ENCODE measurements at regions not wholly inside any gene's neighbourhood (a gene's known extent, or its start where the extent isn't known, plus 50 kb on each side); places are given as distances from the start of the nearest gene placed in this dataset.

- Histone ChIP-seq H3K27ac (ENCODE audit: low read depth, low read length, poor library complexity, severe bottlenecking) (no peak overlapping the region), H3K79me2 (ENCODE audit: insufficient read depth, low read depth, low read length) (no peaks in the 10 kb centered on the region), H3K9me2 (ENCODE audit: insufficient read depth, low read length) (no peaks in the 10 kb centered on the region), H2AFZ (ENCODE audit: low read length) (no peak overlapping the region), H3K9me3 (ENCODE audit: low read length) (no peaks in the 10 kb centered on the region), H3K4me3 (ENCODE audit: low read depth, low read length, poor library complexity, severe bottlenecking) (no peak overlapping the region), H3K36me3 (ENCODE audit: insufficient read depth, low read length) (0 out of 2 replicates have a peak, but pooled peaks cover 4% of the 10 kb centered on the region), H3K4me2 (ENCODE audit: low read length) (no peak overlapping the region), H4K20me1 (ENCODE audit: insufficient read depth, low read length) (no peaks in the 10 kb centered on the region), H3K4me1 (ENCODE audit: insufficient read depth, low read length, poor library complexity, severe bottlenecking) (peaks cover 9% of the 10 kb centered on the region)
- intact Hi-C loops (cut with micrococcal nuclease; ENCODE audit: unreplicated experiment): loop anchor here (10.0 kb wide), 1 partner anchor 408 kb away; no protein-coding TSS in a partner anchor
- no peak for TF ChIP-seq CTCF (conservative IDR thresholded peaks at IDR 0.05; ENCODE audit: low read length)
- TF ChIP-seq EZH2phosphoT487 (IDR thresholded peaks at IDR 0.05; ENCODE audit: borderline replicate concordance, low read depth, low read length): no peak
- CTCF ChIA-PET (ENCODE audit: unreplicated experiment): no interaction called here
- POLR2A ChIA-PET: no interaction called here
- BruUV-seq (replicated peaks): no TSS peak
- no peak for DNase-seq (ENCODE audit: low spot score)
These were observed 147.5 kb downstream of the CRYBB2 start for GRCh38 chr22:25366876-25367466.

- Histone ChIP-seq H3K4me2 (ENCODE audit: low read length) (no peak overlapping the region), H3K27ac (ENCODE audit: low read depth, low read length, poor library complexity, severe bottlenecking) (no peak overlapping the region), H3K4me3 (ENCODE audit: low read depth, low read length, poor library complexity, severe bottlenecking) (no peak overlapping the region), H3K4me1 (ENCODE audit: insufficient read depth, low read length, poor library complexity, severe bottlenecking) (peaks cover 9% of the 10 kb centered on the region), H2AFZ (ENCODE audit: low read length) (no peak overlapping the region), H3K9me3 (ENCODE audit: low read length) (no peaks in the 10 kb centered on the region), H4K20me1 (ENCODE audit: insufficient read depth, low read length) (no peaks in the 10 kb centered on the region), H3K9me2 (ENCODE audit: insufficient read depth, low read length) (no peaks in the 10 kb centered on the region), H3K79me2 (ENCODE audit: insufficient read depth, low read depth, low read length) (no peaks in the 10 kb centered on the region), H3K36me3 (ENCODE audit: insufficient read depth, low read length) (peaks cover 4% of the 10 kb centered on the region; the same call in 1 of the 2 replicates)
- intact Hi-C loops (cut with micrococcal nuclease; ENCODE audit: unreplicated experiment): loop anchor here (10.0 kb wide), 1 partner anchor 407 kb away; no protein-coding TSS in a partner anchor
- BruUV-seq (replicated peaks): no TSS peak
- ChIA-PET POLR2A (no interaction called here), CTCF (ENCODE audit: unreplicated experiment) (no interaction called here)
- DNase-seq (ENCODE audit: low spot score): no peak
- no peak for TF ChIP-seq CTCF (conservative IDR thresholded peaks at IDR 0.05; ENCODE audit: low read length)
These were observed 148.3 kb downstream of the CRYBB2 start for GRCh38 chr22:25367756-25368155.

- H2AFZ ChIP-seq (ENCODE audit: low read length): no peak overlapping the region
- no peaks in the 10 kb centered on the region for H3K9me3 ChIP-seq (ENCODE audit: low read length)
- no peaks in the 10 kb centered on the region for H3K9me2 ChIP-seq (ENCODE audit: insufficient read depth, low read length)
- ChIA-PET CTCF (ENCODE audit: unreplicated experiment) (no interaction called here), POLR2A (no interaction called here)
- H3K36me3 ChIP-seq (ENCODE audit: insufficient read depth, low read length): peaks cover 4% of the 10 kb centered on the region; the same call in 1 of the 2 replicates
- H4K20me1 ChIP-seq (ENCODE audit: insufficient read depth, low read length): no peaks in the 10 kb centered on the region
- H3K27ac ChIP-seq (ENCODE audit: low read depth, low read length, poor library complexity, severe bottlenecking): no peak overlapping the region
- peaks cover 9% of the 10 kb centered on the region for H3K4me1 ChIP-seq (ENCODE audit: insufficient read depth, low read length, poor library complexity, severe bottlenecking)
- H3K79me2 ChIP-seq (ENCODE audit: insufficient read depth, low read depth, low read length): no peaks in the 10 kb centered on the region
- intact Hi-C loops (cut with micrococcal nuclease; ENCODE audit: unreplicated experiment): loop anchor here (10.0 kb wide), 1 partner anchor 407 kb away; no protein-coding TSS in a partner anchor
- H3K4me3 ChIP-seq (ENCODE audit: low read depth, low read length, poor library complexity, severe bottlenecking): no peak overlapping the region
- no peak for TF ChIP-seq CTCF (conservative IDR thresholded peaks at IDR 0.05; ENCODE audit: low read length)
- no peak for TF ChIP-seq EZH2phosphoT487 (IDR thresholded peaks at IDR 0.05; ENCODE audit: borderline replicate concordance, low read depth, low read length)
- no TSS peak for BruUV-seq (replicated peaks)
- DNase-seq (ENCODE audit: low spot score): no peak
- H3K4me2 ChIP-seq (ENCODE audit: low read length): no peak overlapping the region
These were observed 148.8 kb downstream of the CRYBB2 start for GRCh38 chr22:25368271-25368670.

Measured in OCI-LY7 (cell line).